Renal cortex interstitium (tissue), 11 donors: ENCODE measurements at regions not wholly inside any gene's neighbourhood (a gene's known extent, or its start where the extent isn't known, plus 50 kb on each side); places are given as distances from the start of the nearest gene placed in this dataset.

Experiments used
- DNase-seq, 11 donors: peaks; one replicate each; pipeline ENCODE4 v3.0.0-alpha.2; 2013; ENCODE audit warnings: low read depth in 9 of 11, low spot score in 4 of 11; ENCODE audit errors: extremely low read depth in 1 of 11

DNA sequence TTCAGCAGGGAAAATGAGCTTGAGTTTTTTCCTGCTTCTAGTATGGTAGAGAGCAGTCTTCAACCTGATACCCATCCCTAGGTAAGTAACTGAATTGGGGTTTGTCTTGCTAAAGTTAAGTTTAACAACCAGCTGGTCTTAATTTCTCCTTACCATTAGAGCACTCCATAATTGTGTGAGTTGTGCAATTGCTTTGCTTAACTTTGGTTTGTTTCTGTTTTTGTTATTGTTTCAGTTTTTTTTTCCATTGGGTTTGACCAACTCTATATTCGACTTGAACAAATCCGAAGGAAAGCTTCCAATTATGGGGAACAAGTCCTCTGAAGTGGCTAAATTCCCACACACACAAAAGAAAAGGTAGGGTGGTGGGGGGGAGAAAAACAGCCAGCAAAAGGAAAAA, 641.1 kb downstream of the PLA2G4A start:
- DNase-seq = no peak

DNA sequence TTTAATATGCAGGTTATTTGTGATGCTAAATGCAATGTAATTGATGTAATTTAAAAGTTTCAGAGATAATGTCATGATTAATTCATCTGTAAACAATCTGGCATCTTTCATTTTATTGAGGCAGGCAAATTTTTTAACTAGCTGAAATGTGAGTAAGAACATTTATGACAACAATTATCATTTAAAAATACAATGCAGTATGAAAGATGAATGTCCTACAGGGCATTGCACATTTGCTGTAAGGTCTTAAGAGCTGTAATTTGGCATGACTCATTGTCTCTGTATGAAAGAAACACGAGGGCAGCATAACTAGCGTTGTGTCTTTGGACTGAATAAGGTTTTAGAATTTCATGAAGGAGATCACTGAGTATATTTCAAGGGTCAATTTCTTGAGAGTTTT, 642.8 kb downstream of the PLA2G4A start:
- no peak for DNase-seq

DNA sequence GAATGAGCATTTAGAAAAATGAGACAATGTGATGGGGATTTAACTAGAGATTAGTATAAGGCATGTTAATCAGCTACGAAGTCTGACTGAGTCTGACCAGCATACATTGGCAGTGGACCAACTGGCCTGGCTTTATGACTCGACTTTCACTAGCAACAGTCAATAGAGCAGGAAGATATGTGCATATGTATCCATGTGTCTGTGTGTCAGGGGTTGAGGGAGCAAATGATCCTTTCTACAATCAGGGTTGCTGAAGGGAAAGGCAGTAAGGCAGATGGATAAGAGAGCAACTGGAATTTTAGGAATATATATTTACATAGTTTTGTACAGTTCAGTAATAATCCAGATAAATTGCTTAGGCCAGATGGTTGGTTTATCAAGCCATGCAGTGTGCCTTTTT, 645.6 kb downstream of the PLA2G4A start:
- no peak for DNase-seq

DNA sequence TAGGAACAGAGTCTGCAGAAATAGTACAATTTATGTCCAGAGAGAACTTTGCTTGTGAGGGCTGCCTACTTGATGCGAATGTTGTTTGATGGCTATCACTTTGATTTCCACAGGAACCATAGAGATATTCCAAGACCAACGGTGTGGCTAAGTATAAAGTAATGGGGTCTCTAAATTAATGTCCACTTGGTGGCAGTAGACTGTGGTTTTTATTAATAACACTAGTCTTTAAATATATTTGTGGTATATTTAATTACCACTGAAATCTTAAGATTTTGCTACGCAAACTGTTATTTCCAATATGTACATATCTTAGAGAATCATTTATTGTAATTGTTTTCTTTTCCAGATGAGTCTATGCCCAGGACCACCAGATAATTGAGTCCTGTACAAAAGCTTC, 647.9 kb downstream of the PLA2G4A start:
- DNase-seq = no peak

DNA sequence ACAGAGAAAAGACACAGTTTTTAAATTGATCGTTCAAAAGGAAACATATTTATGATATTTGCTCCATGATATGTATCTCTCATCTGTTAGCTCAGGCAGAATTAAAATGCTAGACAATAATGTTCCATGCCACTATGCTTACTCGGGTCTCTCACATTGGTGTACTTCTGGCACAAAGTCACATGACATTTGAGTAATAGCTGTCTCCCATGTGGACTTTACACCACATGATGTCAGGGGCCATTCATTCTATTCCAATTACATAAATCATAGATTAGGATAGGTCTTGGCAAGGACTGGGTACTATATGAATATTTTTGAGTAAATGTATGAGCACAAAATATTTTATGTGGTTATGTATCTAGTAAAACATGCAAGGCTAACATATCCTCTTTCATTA, 648.4 kb downstream of the PLA2G4A start:
- no peak for DNase-seq

DNA sequence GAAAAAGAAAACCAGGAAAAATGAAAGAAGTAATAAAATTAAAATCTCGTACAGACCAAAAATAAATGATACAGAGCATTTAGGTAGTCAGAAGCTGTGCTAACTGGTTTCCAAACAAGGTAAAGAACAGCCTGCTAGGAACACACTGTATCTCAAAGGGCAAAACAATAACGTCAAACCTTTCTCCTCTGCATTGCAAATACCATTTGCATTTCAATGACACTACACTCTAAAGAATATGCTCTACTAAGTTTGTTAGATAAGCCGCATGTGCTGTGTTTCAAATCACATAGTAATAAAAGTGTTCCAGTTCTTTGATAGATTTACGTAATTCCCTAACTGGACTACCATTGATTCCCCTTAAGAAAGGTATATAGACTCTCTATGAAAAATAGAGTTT, 648.8 kb downstream of the PLA2G4A start:
- DNase-seq = no peak

DNA sequence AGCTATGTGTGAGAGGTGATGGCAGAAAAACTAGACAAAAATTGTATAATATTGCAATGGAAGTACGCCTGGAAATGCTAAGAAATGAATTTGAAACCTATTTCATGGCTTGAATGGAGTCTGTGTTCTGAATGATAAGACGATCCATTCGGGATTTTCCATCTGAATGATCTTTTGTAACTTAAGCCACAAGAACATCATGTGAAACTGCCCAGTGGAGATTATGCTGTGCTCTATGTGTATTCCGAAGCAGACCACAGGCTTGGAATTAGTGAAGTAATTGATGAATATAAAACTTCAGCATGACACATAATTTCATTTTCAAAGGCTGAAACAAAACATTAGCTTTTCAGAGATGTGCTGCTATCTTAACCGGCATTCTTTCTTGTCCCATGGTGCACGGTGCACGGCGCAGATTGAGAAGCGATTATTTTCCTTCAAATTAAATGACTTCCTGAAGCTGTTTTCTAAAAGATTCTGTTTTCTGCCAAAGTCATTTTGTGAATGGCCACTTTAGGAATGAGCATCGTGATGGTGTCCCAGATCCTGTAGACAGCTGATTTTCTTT, 652.9 kb downstream of the PLA2G4A start:
- DNase-seq = no peak

DNA sequence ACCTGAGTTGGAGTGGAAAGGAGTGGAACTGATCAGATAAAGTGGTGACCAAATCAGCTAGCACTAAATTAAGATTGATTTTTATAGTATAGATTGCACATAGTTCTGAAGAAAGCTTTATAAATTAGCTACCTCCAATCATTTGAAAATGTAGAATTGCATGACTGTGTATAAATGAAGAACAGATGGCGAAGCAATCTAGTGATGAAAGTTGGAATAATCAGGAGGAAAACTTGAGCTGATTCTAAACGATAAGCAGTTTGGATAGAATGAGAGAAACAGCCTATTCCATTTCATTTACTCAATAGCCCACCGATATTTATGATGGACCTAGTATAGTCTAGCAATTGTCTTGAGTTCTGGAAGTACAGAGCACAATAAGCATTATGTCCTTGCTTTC, 661.5 kb downstream of the PLA2G4A start:
- DNase-seq = no peak

DNA sequence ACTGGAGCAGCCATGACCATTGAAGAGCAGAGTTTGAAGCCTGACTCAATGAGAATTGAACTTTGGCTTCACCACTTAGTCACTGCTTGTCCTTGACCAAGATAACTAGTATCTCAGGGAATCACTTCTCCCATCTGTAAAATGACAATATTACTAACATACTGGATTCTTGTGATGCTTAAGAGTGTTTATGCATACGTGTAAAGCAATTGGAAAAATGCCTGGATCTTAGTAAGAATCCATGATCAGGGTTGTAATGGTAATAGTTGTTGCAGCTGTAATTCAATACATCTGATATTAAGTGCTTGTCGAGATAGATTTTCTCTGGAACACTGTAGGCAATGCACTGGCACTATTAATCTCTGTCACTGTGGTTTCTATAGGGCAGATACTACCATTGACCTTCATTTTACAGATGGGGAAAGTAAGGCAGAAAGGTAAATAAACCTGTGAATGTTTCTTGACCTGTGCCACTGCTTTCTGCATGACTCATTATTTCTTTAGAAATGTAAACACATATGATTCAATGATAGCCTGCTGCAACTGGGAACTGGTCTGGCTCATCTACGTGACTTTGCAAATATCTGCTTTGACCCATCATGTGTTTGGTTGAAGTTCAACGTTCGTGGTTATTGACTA, 662.5 kb downstream of the PLA2G4A start:
- DNase-seq = no peak

DNA sequence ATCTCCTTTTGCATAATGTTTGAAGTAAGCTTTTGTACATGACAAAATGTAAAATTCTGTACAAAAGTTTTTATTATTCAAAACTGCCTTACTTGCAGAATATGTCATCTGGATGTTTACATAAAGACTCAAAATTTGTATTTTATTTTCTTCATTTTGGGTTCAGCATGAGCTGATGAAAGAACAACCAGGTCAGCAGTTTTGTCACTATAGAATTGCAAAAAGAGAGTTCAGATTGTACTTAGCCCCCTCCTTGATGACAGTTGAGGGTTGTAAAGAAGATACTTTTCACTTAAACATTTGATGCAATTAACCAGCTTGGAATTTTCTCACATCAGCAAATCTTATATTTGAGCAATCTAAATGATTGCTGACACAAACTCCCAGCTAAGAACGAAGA, 669.3 kb downstream of the PLA2G4A start:
- DNase-seq = no peak

DNA sequence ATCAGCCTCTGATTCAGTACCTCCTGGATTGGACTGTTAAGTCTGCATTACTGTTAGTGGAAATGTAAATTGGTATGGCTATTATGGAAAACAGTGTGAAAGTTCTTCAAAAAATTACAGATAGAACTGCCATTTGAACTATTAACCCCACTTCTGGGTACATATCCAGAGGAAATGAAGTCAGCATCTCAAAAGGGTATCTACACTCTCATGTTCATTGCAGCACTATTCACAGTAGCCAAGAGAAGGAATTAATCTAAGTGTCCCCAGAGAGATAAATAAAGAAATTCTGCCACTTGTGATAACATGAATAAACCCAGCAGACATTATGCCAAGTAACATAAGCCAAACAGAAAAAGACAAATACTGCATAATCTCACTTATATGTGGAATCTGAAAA, 676.0 kb downstream of the PLA2G4A start:
- no peak for DNase-seq

DNA sequence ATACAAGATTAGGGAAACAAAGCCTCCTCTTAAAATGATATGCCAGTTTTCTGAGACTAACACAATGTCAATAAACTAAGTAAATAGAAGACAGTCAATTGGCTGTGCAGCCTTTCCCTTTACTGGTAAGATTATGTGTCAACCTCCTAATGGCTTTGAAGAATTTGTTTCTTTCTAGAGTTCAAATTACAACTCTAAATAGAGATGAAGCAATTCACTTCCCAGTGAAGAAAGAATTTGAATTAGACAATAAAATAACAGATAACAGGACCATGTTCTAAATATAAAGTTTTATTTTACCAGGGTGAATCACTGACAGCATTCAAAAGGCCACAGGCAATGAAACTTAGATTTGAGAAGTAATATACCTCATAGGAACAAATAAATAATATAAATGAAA, 680.3 kb downstream of the PLA2G4A start:
- DNase-seq = no peak

DNA sequence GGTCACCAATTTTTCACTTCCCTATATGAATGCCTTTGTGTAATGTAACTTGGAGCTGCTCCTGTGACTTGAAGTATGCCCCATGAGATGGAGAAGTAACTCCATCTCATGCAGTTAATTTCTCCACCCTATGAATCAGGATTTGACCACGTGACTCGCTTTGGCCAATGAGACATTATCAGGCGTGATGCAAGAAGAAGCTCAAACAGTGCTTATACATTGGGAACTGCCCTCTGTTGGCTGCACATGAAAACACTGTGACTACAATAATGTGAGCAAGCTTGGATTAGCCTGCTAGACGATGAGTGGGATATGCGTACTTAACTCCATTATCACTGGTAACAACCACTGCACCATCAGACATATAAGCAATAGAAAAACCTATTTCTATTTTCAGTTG, 684.4 kb downstream of the PLA2G4A start:
- DNase-seq = no peak

DNA sequence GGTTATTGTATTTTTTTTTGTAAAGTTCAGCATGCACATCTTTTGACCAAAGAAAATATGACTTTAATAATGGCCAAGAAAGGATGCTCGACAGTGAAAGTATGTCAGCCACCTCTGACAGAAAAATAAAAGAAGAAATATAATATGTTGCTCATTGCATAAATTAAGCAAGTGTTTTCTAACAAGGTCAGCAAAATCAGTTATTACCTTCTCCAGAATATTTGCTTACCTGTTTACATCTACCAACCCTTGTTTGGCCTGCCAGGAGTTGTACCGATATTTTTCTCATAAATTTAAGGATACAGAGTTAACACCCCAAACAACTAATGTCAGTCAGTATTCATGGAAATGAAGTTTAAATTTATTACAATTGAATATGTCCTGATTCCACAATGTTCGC, 685.4 kb downstream of the PLA2G4A start:
- no peak for DNase-seq

DNA sequence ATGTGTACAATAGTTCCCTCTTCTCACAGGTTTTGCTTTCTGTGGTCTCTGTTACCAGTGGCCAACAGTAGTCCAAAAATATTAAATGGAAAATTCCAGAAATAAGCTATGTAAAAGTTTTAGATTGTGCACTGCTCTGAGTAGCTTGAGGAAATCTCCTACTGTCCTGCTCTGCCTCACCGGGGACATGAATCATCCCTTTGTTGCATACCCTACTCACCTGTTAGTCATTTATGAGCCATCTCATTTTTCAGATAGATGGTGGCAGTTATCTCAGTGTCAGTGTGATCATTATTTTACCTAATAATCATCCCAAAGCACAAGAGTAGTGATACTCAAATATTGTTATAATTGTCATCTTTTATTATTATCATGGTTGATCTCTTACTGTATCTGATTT, 688.1 kb downstream of the PLA2G4A start:
- no peak for DNase-seq

DNA sequence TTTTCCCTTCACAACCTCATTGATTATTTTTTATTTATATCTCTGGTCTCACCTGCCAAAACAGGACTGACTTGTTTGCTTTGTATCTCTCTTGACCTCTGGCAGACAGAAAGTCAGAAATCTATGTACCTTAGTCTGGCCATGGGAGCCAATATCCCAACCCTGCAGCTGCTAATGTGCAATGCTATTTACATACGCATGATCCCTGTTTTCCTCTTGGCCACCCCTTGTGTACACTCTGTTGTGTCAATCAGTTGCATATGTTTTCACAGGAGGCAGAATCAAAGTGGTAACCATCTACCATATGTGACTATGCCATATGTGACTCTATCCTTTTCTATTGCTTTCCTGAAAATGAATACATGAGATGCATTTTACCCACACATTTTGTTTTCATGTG, 688.8 kb downstream of the PLA2G4A start:
- DNase-seq = no peak

DNA sequence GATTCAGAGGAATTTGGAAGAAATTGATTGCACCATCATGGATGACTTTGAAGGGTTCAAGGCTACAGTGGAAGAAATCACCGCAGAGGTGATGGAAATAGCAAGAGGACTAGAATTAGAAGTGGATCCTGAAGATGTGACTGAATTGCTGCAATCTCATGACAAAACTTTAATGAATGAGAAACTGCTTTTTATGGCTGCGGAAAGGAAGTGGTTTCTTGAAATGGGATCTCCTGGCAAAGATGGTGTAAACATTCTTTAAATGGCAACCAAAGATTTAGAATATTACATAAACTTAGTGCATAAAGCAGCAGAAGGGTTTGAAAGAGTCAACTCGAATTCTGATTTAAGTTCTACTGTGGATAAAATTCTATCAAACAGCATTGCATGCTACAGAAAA, 698.6 kb downstream of the PLA2G4A start:
- no peak for DNase-seq

DNA sequence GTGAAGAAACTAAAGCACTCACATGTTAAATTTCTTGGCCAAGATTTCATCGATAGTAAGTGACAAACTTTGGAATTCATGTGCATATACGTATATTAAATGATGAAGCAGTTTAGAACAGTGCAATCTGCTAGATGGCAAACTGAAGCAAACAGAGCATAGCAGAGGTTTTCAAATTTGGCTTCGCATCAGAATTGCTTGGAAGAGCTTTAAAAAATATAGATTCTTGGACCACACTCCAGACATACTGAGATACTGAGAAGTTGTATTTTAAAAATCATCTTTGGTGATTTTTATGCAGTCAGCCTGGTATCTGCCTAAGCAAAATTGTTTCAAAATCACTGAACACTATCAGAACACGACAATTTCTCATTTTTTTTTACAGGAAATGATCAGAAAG, 709.2 kb downstream of the PLA2G4A start:
- DNase-seq = no peak

DNA sequence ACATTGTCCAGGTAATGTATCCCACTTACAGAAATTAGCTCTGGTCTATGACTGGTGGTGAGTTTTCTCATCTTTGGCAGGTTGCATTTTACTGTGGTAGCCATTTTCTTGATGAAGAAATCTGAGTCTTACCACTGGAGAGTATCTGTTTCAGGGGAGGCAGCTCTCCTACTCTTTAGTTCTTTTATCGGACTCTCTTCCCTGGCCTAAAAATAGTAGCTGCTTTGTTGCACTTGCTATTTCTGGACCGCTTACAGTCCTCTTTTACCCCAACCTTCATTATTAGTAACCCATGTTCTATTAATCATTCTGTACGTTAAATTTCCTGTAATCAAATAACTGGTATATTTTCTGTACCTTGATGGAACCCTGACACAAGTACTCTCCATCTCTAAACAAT, 720.8 kb downstream of the PLA2G4A start:
- no peak for DNase-seq

DNA sequence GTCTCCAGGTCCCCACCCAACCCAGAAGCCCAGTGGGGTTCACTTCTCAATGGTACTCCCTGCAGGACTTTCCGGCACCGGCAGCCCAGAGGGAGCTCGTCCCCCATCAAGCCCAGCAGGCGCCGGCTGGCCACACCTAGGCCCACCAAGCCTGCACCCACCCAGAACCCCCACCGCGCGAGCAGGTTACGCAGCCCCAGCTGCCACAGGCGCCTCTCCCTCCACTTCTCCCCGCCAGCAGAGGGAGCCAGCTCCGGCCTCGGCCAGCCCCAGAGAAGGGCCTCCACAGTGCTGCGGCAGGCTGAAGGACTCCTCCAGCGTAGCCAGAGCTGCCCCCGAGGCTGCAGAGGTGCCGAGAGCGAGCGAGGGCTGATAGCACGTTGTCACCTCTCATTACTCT, 722.3 kb downstream of the PLA2G4A start:
- DNase-seq = no peak

DNA sequence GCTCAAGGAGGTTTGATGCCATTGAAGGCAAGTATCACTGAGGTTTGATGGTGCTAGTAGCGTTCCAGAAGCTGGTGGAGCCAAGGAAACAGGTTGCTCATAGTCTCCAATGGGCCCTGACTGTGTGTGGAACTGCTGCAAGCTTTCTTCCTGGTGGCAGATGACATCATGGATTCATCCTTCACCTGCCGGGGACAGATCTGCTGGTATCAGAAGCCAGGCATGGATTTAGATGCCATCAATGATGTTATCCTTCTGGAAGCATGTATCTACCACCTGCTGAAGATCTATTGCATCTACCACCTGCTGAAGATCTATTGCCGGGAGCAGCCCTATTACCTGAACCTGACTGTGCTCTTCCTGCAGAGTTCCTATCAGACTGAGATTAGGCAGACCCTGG, 734.4 kb downstream of the PLA2G4A start:
- DNase-seq = no peak

DNA sequence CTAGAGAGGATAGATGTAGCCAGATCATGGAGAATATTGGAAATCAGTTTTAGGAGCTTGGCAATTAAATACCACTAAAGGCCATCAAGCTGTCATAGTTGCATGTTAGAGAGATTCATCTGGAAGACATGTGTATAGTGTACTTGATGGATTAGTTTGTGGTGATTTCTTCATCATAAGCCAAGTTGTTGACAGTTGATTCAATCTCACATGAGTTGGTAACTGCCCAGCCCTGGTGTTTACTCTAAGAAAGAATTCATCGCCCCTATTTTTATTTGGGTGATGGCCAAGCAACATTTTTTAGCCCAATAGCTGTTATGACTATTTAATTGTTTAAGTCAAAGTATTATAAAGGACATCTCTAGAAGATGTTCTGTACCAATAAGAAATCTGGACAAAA, 737.6 kb downstream of the PLA2G4A start:
- no peak for DNase-seq
